ENCODE measurements at regions not wholly inside any gene's neighbourhood (a gene's known extent, or its start where the extent isn't known, plus 50 kb on each side); places are given as distances from the start of the nearest gene placed in this dataset.
"Not testable (repeated sequence)": the region's sequence is repeated elsewhere in the genome, so short reads cannot be mapped to it uniquely, and the experiment has no call there.

DNA sequence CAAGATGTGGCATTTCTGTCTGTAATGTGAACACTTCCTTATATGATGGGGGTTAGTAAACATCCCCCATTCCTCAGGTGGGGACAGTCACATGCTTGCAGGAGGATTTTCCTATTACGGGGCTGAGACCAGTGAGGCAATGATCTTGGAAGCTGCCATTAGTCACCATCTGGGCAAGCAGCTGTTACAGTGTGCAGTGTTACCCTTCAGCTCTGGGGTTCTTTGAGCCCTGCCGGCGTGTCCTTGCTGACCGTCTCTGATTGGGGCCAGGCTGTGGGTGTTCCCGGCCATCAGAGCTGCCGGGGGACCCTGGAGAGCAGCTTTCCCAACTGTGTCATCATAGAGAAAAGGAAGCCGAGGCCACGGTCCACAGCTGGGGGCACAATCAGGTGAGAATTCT, 126.8 kb upstream of the FAM20C start:
- peak; percentile 77 to 78 for ATAC-seq
- TF ChIP-seq POLR2A (IDR thresholded peaks at IDR 0.05) (no peak), CTCF (IDR thresholded peaks at IDR 0.05 in 4 of 5, conservative IDR thresholded peaks at IDR 0.05 in 1 of 5) (no peak)
- no peaks in the 10 kb centered on the region for H3K27me3 ChIP-seq
- DNase-seq, result peak; percentile 25 to 48
- H3K27ac ChIP-seq, result peak overlapping the region in 1 of 4 donors; percentile 61
- in situ Hi-C loops (cut with MboI; ENCODE audit: low sequenced_read_pairs in 4 of 4) (no loop called here), intact Hi-C loops (cut with DNase I; ENCODE audit: low total_unique reads) (no loop called here)
- no peaks in the 10 kb centered on the region for H3K36me3 ChIP-seq
- no peaks in the 10 kb centered on the region for H3K9me3 ChIP-seq
- H3K4me1 ChIP-seq, result peaks cover 3 to 30% of the 10 kb centered on the region in 2 donors
- H3K4me3 ChIP-seq, result no peak overlapping the region

- no peaks in the 10 kb centered on the region for H3K36me3 ChIP-seq
These were observed 126.1 kb upstream of the FAM20C start for GRCh38 chr7:66296-66695.

GRCh38 chr7:66741-67140, 125.6 kb upstream of the FAM20C start:
- DNase-seq, result no peak
- no peak for ATAC-seq
- H3K4me1 ChIP-seq, result peaks cover 3 to 30% of the 10 kb centered on the region in 2 donors
- H3K9me3 ChIP-seq, result no peaks in the 10 kb centered on the region
- intact Hi-C loops (cut with DNase I; ENCODE audit: low total_unique reads) (no loop called here), in situ Hi-C loops (cut with MboI; ENCODE audit: low sequenced_read_pairs in 4 of 4) (no loop called here)
- TF ChIP-seq POLR2A (IDR thresholded peaks at IDR 0.05) (no peak), CTCF (IDR thresholded peaks at IDR 0.05 in 4 of 5, conservative IDR thresholded peaks at IDR 0.05 in 1 of 5) (no peak)
- no peaks in the 10 kb centered on the region for H3K36me3 ChIP-seq
- H3K4me3 ChIP-seq, result no peak overlapping the region
- no peak overlapping the region for H3K27ac ChIP-seq
- no peaks in the 10 kb centered on the region for H3K27me3 ChIP-seq

More at GRCh38 chr7:66296-66695, 126.1 kb upstream of the FAM20C start:
- DNase-seq, result no peak
- intact Hi-C loops (cut with DNase I; ENCODE audit: low total_unique reads), result no loop called here
- Histone ChIP-seq H3K27me3 (no peaks in the 10 kb centered on the region), H3K9me3 (no peaks in the 10 kb centered on the region), H3K27ac (no peak overlapping the region), H3K4me3 (no peak overlapping the region), H3K4me1 (peaks cover 3 to 30% of the 10 kb centered on the region in 2 donors)
- TF ChIP-seq POLR2A (IDR thresholded peaks at IDR 0.05), result no peak
- TF ChIP-seq CTCF (IDR thresholded peaks at IDR 0.05 in 4 of 5, conservative IDR thresholded peaks at IDR 0.05 in 1 of 5), result no peak
- ATAC-seq, result no peak
- in situ Hi-C loops (cut with MboI; ENCODE audit: low sequenced_read_pairs in 4 of 4), result no loop called here

DNA sequence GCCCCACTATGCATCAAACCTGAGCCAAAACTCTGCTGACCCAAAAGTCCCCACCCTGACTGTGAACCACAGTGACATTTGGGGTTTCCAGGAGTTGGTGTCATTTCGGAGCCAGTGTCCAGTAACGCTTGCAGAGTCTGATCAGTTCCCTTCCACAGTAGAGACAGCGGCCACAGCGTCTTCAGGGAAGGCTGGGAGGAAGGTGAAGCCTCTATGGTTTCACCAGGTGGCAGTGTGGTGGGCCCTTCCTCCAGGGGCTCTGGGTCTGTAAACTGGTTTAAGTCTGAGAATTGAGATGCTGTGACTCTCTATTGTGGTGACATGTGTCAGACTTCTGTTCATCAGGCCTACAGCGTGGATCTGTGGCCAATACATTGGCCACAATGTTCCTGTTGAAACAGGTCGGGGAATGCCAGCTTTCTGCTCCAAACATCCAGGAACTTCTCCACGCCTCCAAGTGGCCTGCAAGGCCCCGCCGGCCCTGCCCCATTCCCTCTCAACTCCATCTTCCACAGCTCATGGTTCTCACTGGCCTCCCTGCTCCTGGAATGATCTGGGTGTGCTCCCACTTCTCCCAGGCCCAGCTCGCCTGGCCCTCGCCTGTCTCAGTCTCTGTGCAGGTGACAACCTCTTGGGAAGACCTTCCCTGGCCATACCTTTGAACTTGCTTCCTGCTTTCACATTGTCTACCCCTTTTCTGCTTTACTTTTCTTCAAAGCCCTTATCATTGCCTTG, 124.5 kb upstream of the FAM20C start:
- in situ Hi-C loops (cut with MboI; ENCODE audit: low sequenced_read_pairs in 4 of 4), result no loop called here
- Histone ChIP-seq H3K27ac (no peak overlapping the region), H3K4me1 (peaks cover 3 to 30% of the 10 kb centered on the region in 2 donors), H3K4me3 (no peak overlapping the region), H3K36me3 (no peaks in the 10 kb centered on the region), H3K9me3 (no peaks in the 10 kb centered on the region), H3K27me3 (no peaks in the 10 kb centered on the region)
- intact Hi-C loops (cut with DNase I; ENCODE audit: low total_unique reads), result no loop called here
- no peak for DNase-seq
- no peak for TF ChIP-seq CTCF (IDR thresholded peaks at IDR 0.05 in 4 of 5, conservative IDR thresholded peaks at IDR 0.05 in 1 of 5)
- no peak for TF ChIP-seq POLR2A (IDR thresholded peaks at IDR 0.05)
- no peak for ATAC-seq

DNA sequence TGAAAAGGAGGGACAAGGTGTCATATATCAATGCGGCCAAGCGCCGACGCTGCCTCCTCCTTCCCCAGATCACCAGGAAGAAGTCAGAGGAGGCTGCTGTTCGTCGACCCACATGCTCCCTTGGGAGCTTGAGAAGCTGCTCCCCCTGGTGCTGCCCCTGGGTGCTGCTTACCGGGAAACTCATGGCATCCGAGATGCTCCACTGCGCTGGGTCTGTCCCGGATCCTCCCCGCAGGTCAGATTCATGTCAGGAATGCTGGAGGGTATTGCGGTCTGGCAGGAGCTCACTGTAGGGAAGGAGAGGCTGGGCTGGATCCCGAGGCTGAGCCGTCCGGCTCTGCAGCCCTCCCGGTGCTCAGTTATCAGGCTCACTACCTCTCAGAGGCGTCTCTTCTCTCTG, 123.7 kb upstream of the FAM20C start:
- ATAC-seq, result no peak
- Histone ChIP-seq H3K36me3 (no peaks in the 10 kb centered on the region), H3K27ac (no peak overlapping the region), H3K27me3 (no peaks in the 10 kb centered on the region), H3K4me3 (no peak overlapping the region), H3K4me1 (peaks cover 3 to 23% of the 10 kb centered on the region in 2 donors), H3K9me3 (no peaks in the 10 kb centered on the region)
- TF ChIP-seq CTCF (IDR thresholded peaks at IDR 0.05 in 4 of 5, conservative IDR thresholded peaks at IDR 0.05 in 1 of 5) (no peak), POLR2A (IDR thresholded peaks at IDR 0.05) (no peak)
- no peak for DNase-seq
- intact Hi-C loops (cut with DNase I; ENCODE audit: low total_unique reads), result no loop called here
- in situ Hi-C loops (cut with MboI; ENCODE audit: low sequenced_read_pairs in 4 of 4), result no loop called here

DNA sequence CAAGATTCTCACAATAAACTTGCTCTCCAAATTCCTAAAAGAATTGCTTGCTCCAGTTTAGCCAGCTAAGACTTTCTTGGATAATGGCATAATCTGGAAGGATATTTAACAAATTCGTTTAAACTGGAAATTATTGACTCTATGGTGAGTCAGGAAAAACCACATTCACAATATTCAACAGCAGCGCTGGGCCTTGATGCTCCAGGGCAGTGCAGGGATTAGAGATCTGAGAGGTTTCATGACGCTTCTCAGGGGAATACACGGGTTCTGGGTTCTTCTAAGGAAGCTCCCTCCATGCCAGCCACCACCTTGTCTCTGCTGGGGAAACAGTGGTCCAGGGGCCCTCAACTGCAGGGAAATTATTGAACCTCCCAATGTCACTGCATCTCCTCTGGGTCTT, 123.3 kb upstream of the FAM20C start:
- intact Hi-C loops (cut with DNase I; ENCODE audit: low total_unique reads); H3K27me3 ChIP-seq; H3K4me3 ChIP-seq; H3K9me3 ChIP-seq; DNase-seq; ATAC-seq; in situ Hi-C loops (cut with MboI; ENCODE audit: low sequenced_read_pairs in 4 of 4); H3K36me3 ChIP-seq; H3K27ac ChIP-seq: not testable (repeated sequence)
- H3K4me1 ChIP-seq, result peaks cover 3 to 19% of the 10 kb centered on the region in 2 donors

- ATAC-seq; H3K36me3 ChIP-seq; in situ Hi-C loops (cut with MboI; ENCODE audit: low sequenced_read_pairs in 4 of 4); DNase-seq; H3K4me3 ChIP-seq; H3K9me3 ChIP-seq; H3K27ac ChIP-seq; intact Hi-C loops (cut with DNase I; ENCODE audit: low total_unique reads); H3K27me3 ChIP-seq: not testable (repeated sequence)
- peaks cover under 1 to 13% of the 10 kb centered on the region in 2 donors for H3K4me1 ChIP-seq
These were observed 122.8 kb upstream of the FAM20C start for GRCh38 chr7:69499-70123.

All from gastrocnemius medialis (tissue), 4 donors.